AG04449 (cell line): ENCODE measurements at regions not wholly inside any gene's neighbourhood (a gene's known extent, or its start where the extent isn't known, plus 50 kb on each side); places are given as distances from the start of the nearest gene placed in this dataset.

Experiments used
- CTCF ChIA-PET: fragments of 350-600 bp; formaldehyde crosslinking; extraction: SDS; loops from one replicate; lab custom pipeline; 2021; ENCODE audit warnings: antibody characterized with exemption; lab: Yijun Ruan, JAX
- POLR2A ChIA-PET: fragments of 400-600, 350-600 bp; formaldehyde crosslinking; extraction: SDS; loops from one replicate; lab custom pipeline; 2020; ENCODE audit warnings: antibody characterized with exemption, inconsistent platforms; lab: Yijun Ruan, JAX
- DNase-seq: peaks from one replicate; pipeline ENCODE4 v3.0.0-alpha.2; 2010; ENCODE audit warnings: low read depth, low spot score
- H3K4me3 ChIP-seq: 2 replicates; pipeline ENCODE4 v1.5.1; 2011; ENCODE audit warnings: low read depth, mild to moderate bottlenecking, control low read depth, low read length
- CTCF ChIP-seq: IDR thresholded peaks from one replicate; pipeline ENCODE4 v1.5.1; 2011; ENCODE audit warnings: mild to moderate bottlenecking, moderate library complexity, low read length, control low read depth, inconsistent platforms; ENCODE audit not compliant: insufficient read depth; ENCODE audit errors: missing control alignments

- CTCF ChIA-PET = no interaction called here
- H3K4me3 ChIP-seq = no peak overlapping the region
- no peak for DNase-seq
- POLR2A ChIA-PET = no interaction called here
- TF ChIP-seq CTCF = no peak
Observed at GRCh38 chr16:82358606-82359221, 188.7 kb upstream of the MPHOSPH6 start.

- CTCF ChIA-PET = no interaction called here
- POLR2A ChIA-PET = no interaction called here
Observed at GRCh38 chr16:82358161-82358560, 188.1 kb upstream of the MPHOSPH6 start.

GRCh38 chr16:82357237-82357636 is 187.2 kb upstream of the MPHOSPH6 start:
- no peak for DNase-seq
- TF ChIP-seq CTCF = no peak
- POLR2A ChIA-PET = no interaction called here
- no peak overlapping the region for H3K4me3 ChIP-seq
- CTCF ChIA-PET = no interaction called here

More at GRCh38 chr16:82358161-82358560, 188.1 kb upstream of the MPHOSPH6 start:
- TF ChIP-seq CTCF = no peak
- DNase-seq = no peak
- H3K4me3 ChIP-seq = no peak overlapping the region

GRCh38 chr16:82350560-82350959 is 180.5 kb upstream of the MPHOSPH6 start:
- no peak overlapping the region for H3K4me3 ChIP-seq
- CTCF ChIA-PET = interaction anchor here (1.1 to 1.4 kb wide), 2 partner anchors 86 to 87 kb away, joined by 3 to 4 read pairs; no protein-coding TSS in a partner anchor
- POLR2A ChIA-PET = no interaction called here
- no peak for TF ChIP-seq CTCF
- DNase-seq = no peak

GRCh38 chr16:82345318-82345717 is 175.3 kb upstream of the MPHOSPH6 start:
- ChIA-PET POLR2A (interaction anchor here (0.6 kb wide), 1 partner anchor 1113 kb away, joined by 3 read pairs; no protein-coding TSS in a partner anchor), CTCF (interaction anchor here (2.0 to 2.3 kb wide), 2 partner anchors 81 to 83 kb away, joined by 4 to 12 read pairs; no protein-coding TSS in a partner anchor)
- H3K4me3 ChIP-seq = no peak overlapping the region
- DNase-seq = no peak
- no peak for TF ChIP-seq CTCF

GRCh38 chr16:82344157-82344556 is 174.1 kb upstream of the MPHOSPH6 start:
- ChIA-PET CTCF (interaction anchor here (2.0 to 2.3 kb wide), 2 partner anchors 80 to 82 kb away, joined by 4 to 12 read pairs; no protein-coding TSS in a partner anchor), POLR2A (no interaction called here)
- TF ChIP-seq CTCF = no peak
- H3K4me3 ChIP-seq = no peak overlapping the region
- DNase-seq = no peak
